Fibroblast of villous mesenchyme (primary cell): ENCODE measurements at regions not wholly inside any gene's neighbourhood (a gene's known extent, or its start where the extent isn't known, plus 50 kb on each side); places are given as distances from the start of the nearest gene placed in this dataset.

ENCODE experiments used
- DNase-seq: peaks from one replicate; pipeline ENCODE4 v3.0.0-alpha.2; 2010; ENCODE audit warnings: low read depth
- H3K4me3 ChIP-seq: 2 replicates; pipeline ENCODE4 v1.5.1; 2011; ENCODE audit warnings: low read depth, mild to moderate bottlenecking, low read length
- TF ChIP-seq, protein P1 (sequence below): IDR thresholded peaks from 2 replicates; pipeline ENCODE4 v1.5.1; 2012; ENCODE audit warnings: low read depth, mild to moderate bottlenecking, low read length; ENCODE audit not compliant: insufficient read depth

DNA sequence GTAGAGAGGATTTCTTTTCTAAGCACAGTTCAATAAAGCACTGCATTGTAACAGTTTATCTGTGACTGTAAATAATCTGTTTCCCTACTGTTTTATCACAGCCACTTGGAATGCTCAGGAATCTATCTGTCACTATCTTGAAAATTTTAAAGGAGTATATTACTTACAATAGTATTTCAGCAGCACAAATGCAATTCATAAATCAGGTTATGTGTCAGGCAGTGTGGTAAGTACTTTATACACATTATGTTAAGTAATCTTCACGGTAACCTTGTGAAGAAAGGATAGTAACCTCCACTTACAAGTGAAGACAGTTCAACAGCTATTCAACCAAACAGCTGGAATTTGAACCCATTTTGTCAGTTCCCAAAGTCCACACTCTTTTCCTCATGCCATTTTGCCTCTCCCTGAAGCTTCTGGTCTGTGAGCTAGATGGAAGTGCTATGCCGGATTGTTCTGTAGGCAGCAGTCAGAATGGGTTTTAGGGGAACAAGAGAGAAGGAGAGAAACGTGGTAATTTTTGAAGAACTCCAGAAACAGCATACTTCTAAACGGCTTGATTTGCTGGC, 125.0 kb downstream of the KLF12 start:
- no peak for DNase-seq
- no peak overlapping the region for H3K4me3 ChIP-seq
- TF ChIP-seq, protein P1, sequence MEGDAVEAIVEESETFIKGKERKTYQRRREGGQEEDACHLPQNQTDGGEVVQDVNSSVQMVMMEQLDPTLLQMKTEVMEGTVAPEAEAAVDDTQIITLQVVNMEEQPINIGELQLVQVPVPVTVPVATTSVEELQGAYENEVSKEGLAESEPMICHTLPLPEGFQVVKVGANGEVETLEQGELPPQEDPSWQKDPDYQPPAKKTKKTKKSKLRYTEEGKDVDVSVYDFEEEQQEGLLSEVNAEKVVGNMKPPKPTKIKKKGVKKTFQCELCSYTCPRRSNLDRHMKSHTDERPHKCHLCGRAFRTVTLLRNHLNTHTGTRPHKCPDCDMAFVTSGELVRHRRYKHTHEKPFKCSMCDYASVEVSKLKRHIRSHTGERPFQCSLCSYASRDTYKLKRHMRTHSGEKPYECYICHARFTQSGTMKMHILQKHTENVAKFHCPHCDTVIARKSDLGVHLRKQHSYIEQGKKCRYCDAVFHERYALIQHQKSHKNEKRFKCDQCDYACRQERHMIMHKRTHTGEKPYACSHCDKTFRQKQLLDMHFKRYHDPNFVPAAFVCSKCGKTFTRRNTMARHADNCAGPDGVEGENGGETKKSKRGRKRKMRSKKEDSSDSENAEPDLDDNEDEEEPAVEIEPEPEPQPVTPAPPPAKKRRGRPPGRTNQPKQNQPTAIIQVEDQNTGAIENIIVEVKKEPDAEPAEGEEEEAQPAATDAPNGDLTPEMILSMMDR: no peak

DNA sequence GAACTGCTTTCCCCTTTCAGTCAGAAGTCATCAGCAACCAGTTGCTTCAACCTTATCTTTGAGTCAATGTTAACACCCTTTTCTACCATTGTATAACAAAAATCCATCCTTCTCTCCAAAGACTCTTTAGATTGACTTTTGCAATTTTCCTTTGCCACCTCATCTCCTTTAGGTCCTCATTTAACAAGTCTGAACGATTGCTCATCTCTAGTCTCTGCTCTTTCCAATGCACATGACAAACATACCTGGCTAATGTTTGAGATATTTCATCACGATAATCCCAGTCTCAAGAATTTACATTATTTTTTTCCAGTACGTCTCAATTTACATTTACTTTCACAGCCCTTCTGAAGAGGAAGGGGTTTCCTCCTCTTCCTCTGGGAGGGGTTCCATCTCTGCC, 127.5 kb downstream of the KLF12 start:
- H3K4me3 ChIP-seq: no peak overlapping the region
- TF ChIP-seq, protein P1: no peak
- no peak for DNase-seq

DNA sequence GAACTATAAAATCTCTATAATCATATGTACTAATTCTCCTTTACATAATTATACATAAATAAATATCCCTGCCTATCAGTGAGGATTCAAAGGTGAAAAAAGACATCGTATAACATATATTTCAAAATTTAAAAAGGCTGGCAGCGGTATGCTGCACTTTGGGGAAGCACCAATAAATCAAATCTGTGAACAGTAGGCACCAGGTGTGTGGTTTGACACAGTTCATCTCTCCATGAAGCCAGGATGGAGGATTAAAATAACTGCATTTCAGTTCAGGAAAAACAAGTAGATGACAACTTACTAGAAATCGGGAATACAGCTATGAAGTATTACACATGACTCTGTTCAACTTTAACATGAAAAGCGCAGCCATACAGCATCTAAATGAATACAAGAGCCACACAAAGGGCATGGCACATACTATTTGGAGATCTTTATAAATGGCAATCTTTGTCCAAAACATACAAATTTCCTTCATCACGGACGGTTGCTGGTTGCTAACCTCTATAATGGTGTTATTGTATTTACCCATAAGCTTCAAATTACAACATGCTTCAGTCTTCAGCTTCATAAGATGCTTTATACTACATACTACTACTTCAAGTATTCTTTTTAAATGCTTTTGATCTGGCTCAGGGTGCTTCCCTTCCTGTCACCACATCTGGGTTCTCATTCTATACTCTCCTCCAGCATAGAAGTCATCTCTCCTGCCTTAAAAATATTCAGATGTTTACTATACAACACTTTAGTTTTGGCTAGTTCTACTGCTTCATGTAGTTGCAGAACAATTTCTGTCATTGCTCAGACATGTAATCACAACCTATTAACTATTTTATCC, 128.7 kb downstream of the KLF12 start:
- TF ChIP-seq, protein P1: no peak
- H3K4me3 ChIP-seq: no peak overlapping the region
- DNase-seq: no peak

DNA sequence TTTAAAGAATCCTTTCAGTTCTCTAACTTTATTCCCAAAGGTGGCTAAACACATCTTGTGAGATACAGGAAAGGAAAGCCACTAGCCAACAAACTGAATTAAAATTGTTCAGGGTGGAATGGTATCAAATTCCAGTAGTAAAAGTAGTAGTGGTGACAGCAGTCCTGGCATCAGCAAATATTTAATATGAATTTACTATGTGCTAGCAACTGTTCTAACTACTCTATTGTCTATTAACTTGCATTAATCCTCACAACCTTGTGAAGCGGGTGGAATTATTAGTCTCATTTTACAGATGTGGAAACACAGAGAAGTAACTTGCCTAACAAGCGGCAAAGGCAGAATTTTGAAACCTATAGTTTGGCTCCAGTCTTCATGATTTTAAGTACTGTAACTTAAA, 130.1 kb downstream of the KLF12 start:
- H3K4me3 ChIP-seq: no peak overlapping the region
- TF ChIP-seq, protein P1: no peak
- DNase-seq: no peak

DNA sequence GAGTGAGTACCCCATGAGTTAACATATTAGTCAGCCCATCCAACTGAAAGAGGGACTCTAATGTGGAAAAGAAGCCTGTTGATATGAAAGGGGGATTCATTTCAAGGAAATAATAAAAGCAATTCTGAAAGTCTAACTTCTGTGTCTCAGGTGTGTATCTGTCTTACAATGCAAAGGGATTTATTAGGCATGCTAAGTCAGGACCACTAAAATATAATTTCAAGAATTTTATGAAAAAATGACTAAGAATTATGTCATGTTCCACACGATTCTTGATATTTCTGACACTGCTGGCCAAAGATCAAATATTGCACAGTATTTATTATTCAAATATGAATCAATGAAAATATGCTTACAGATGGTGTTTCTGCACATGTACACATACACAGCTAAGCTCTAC, 130.8 kb downstream of the KLF12 start:
- TF ChIP-seq, protein P1: no peak
- DNase-seq: no peak
- H3K4me3 ChIP-seq: no peak overlapping the region

DNA sequence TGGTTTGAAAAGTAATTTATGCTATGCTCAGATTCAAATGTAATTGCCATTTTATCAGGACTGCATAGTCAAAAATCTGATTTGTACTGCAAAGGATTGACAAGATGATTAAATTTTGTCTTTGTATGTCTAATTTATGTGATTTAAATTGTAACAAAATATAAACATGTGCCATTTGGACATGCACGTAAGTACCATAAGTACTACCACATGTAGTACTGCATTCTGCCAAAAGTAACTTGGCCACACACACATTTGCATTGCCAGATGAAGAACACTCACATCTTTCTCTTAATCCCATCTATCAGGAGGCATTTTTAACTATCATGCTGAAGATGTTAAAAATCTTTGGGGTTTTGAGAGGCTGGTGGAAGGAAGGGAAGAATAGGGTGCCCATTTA, 133.3 kb downstream of the KLF12 start:
- no peak overlapping the region for H3K4me3 ChIP-seq
- TF ChIP-seq, protein P1: no peak
- no peak for DNase-seq
